ENCODE measurements at regions not wholly inside any gene's neighbourhood (a gene's known extent, or its start where the extent isn't known, plus 50 kb on each side); places are given as distances from the start of the nearest gene placed in this dataset.
"Not testable (repeated sequence)": the region's sequence is repeated elsewhere in the genome, so short reads cannot be mapped to it uniquely, and the experiment has no call there.

- DNase-seq = no peak
Measured at GRCh38 chr7:8809320-8809719, 375.9 kb downstream of the NXPH1 start.

GRCh38 chr7:8817448-8818036, 384.1 kb downstream of the NXPH1 start:
- DNase-seq = no peak

GRCh38 chr7:8818406-8818805, 385.0 kb downstream of the NXPH1 start:
- DNase-seq = no peak

- DNase-seq = no peak
Measured at GRCh38 chr7:8822595-8822994, 389.2 kb downstream of the NXPH1 start.

- no peak for DNase-seq
Measured at GRCh38 chr7:8823486-8823885, 390.1 kb downstream of the NXPH1 start.

GRCh38 chr7:8827329-8827728, 393.9 kb downstream of the NXPH1 start:
- no peak for DNase-seq

GRCh38 chr7:8829100-8829499, 395.7 kb downstream of the NXPH1 start:
- no peak for DNase-seq

GRCh38 chr7:8831376-8831775, 398.0 kb downstream of the NXPH1 start:
- DNase-seq = no peak

- DNase-seq = no peak
Measured at GRCh38 chr7:8833355-8833754, 399.9 kb downstream of the NXPH1 start.

GRCh38 chr7:8841171-8841570, 407.8 kb downstream of the NXPH1 start:
- DNase-seq = no peak

- DNase-seq = no peak
Measured at GRCh38 chr7:8871716-8872115, 438.3 kb downstream of the NXPH1 start.

GRCh38 chr7:8881916-8882315, 448.5 kb downstream of the NXPH1 start:
- DNase-seq = no peak

GRCh38 chr7:8885480-8886000, 452.1 kb downstream of the NXPH1 start:
- DNase-seq = no peak

GRCh38 chr7:8890346-8890745, 456.9 kb downstream of the NXPH1 start:
- not testable (repeated sequence) for DNase-seq

GRCh38 chr7:8893775-8894174, 460.4 kb downstream of the NXPH1 start:
- no peak for DNase-seq

GRCh38 chr7:8906396-8907075, 473.1 kb downstream of the NXPH1 start:
- no peak for DNase-seq

GRCh38 chr7:8908889-8909288, 475.5 kb downstream of the NXPH1 start:
- DNase-seq = no peak

GRCh38 chr7:8913682-8914081, 480.3 kb downstream of the NXPH1 start:
- DNase-seq = no peak

- DNase-seq = no peak
Measured at GRCh38 chr7:8921807-8922206, 488.4 kb downstream of the NXPH1 start.

- no peak for DNase-seq
Measured at GRCh38 chr7:8922726-8923125, 489.3 kb downstream of the NXPH1 start.

- no peak for DNase-seq
Measured at GRCh38 chr7:8923164-8923806, 489.9 kb downstream of the NXPH1 start.

GRCh38 chr7:8931906-8932646, 498.7 kb downstream of the NXPH1 start:
- DNase-seq = no peak

GRCh38 chr7:8932751-8933150, 499.3 kb downstream of the NXPH1 start:
- no peak for DNase-seq

- DNase-seq = no peak
Measured at GRCh38 chr7:8937204-8937603, 503.8 kb downstream of the NXPH1 start.

Measured in GDM1 (cell line).